HG02798 (cell line): ENCODE measurements at regions not wholly inside any gene's neighbourhood (a gene's known extent, or its start where the extent isn't known, plus 50 kb on each side); places are given as distances from the start of the nearest gene placed in this dataset.

Experiments
- ATAC-seq: cut with Tn5 transposase; IDR thresholded peaks from one replicate; pipeline ENCODE4 v1.9.1; 2021; ENCODE audit warnings: mild to moderate bottlenecking; ENCODE audit not compliant: unreplicated experiment, poor library complexity

DNA sequence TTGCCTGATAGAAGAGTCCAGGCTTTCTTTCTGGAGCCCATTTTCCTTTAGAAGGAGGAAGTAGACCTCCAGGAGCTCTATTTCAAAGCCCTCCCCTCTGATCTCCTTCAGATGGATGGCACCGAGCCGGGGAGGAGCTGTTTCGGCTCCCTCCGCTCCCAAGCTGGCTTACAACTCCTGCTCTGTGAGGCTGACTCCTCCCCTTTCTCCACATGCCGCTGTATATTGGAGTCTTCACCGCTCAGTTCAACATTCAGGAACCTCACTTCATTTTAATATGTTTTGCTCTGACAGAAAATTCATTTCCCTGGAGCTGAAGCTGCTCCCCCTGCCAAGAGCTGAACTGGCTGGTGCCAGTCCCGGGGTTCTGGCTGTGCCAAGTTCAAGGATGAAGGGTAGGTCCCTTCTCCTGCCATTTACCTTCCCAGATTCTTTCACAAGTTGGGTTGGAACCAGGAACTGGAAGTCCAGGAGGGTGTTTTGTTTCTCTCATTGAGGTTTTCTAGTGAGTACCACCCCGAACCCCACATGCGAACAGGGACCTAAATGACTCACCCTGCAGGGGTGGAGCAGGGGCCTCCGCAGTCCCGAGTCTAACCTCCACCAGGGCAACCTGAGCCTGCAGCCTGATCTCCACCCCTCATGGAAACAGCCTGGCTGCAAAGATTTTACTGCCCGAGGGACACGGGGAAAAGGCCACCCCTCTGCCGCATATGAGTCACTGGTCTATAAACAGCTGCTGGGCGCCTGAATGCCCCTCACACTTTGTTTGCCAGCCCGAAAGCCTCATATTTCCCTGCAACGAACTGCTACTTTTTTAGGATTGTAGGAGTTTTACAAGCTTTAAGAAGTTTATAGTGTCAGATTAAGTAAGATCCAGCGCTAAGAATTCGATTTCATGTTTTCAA lies 68.6 kb upstream of the FOXA2 start:
- no peak for ATAC-seq

DNA sequence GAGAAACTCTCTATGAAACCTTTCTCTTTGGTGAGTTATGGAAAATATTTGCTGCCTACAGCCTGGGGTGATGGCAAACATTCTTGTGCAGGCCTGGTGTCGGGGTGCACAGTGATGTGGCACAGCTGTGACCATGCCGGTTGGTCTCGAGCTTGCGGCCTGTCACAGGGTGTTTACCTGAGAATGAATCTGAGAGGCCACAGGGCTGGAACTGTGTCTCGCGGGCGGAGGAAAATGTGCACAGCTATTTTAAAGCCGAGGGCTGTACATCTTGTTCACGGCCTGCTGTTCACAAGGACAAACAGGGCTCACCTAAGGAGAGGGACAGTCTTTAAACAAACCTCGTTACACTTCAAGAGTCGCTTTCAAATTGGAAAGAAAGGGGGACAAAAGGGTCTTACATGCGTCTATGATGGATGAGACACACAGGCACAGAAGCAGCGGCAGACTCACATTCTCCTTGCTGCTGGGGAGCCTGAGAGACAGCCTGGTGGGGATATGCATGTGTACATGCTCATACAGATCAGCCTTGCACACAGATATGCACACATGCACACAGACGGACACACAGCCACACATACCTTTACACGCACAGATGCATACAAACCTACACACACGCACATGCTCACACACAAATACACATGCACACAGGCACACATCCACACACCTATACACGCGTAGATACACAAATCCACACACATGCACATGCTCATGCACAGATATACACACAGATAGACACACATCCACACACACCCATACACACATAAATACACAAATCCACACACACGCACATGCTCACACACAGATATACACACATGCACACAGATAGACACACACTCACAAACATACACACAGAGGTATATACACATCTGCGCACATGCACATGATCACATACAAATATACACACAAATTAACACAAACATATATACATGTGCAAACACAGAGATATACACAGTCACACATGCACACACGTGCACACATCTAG lies 69.6 kb upstream of the FOXA2 start:
- ATAC-seq = no peak

DNA sequence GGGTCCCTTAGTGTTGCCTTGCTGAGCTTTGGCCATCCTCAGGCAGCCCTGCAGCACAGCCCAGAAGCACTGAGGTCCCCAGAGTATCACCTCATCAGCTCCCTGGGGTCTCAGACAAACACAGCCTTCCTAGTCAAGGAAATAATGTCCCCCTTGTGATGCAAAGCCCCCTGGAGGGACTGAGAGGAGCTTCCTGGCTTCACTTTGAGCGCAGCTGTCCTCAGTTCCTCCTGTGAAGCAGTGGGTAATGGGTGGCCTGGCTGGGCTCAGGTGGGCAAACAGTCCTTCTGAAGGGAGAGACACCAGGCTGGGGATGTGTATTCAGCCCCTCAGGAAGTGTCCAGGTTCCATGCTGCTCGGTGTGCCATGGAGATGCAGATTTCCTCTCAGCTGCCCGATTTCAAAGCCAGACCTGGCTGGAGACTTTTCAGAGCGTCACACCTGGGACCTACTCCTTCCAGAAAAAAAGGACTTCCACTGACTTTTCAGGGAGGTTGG lies 79.2 kb upstream of the FOXA2 start:
- ATAC-seq = no peak

DNA sequence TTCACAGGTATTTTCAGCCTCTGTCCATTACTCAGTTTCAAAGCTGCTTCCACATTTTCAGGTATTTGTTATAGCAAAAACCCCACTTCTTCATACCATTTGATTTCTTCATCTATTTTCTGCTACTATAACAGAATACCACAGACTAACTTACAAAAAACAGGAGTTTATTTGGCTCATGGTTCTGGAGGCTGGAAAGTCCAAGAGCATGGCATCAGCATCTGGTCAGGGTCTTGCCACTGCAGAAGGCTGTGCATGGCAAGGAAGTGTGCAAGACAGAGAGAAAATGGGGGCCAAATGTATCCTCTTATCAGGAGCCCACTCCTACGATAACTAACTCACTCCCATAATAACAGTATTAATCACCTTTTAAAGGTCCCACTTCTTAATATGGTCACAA lies 82.8 kb upstream of the FOXA2 start:
- no peak for ATAC-seq

GRCh38 chr20:22672191-22672590 lies 87.8 kb upstream of the FOXA2 start:
- no peak for ATAC-seq

DNA sequence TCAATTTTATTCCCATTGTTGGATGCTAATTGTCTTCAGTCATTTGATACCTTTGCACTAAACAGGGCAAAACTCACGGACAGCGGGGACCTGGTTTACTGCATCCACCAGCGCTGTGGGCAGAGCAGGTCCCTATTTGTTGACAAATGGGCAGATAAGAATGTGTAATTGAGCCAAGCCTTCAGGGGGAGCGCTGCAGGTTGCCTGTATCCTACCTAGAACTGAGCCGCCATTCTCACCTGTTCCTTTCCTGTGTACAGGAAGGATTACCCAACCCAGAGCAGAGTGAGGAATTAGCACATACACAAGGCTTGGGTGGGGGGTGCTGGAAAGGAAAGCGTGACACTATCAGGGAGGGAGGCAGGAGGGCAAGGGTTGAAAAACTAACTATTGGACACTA lies 89.1 kb upstream of the FOXA2 start:
- no peak for ATAC-seq

DNA sequence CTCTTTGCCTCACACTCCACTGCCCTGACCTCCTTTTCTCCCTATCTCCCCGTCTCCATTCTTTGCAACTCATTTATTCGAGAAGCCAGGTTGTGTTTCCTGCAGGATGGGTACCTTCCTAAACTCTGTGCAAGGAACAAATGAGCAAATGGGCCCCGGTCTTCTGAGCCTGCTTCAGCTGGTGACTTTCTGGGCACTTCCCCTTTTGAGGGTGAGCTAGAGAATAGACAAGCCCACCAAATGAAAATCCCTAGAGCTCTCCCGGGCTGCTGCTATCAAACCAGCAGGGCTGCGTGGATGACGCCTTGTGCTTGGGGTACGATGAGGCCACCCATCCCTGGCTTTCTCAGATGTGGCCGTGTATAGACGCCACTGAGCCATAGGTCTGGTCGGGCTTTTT lies 91.0 kb upstream of the FOXA2 start:
- no peak for ATAC-seq

- ATAC-seq = no peak
These were observed 94.3 kb upstream of the FOXA2 start for GRCh38 chr20:22678678-22679077.

DNA sequence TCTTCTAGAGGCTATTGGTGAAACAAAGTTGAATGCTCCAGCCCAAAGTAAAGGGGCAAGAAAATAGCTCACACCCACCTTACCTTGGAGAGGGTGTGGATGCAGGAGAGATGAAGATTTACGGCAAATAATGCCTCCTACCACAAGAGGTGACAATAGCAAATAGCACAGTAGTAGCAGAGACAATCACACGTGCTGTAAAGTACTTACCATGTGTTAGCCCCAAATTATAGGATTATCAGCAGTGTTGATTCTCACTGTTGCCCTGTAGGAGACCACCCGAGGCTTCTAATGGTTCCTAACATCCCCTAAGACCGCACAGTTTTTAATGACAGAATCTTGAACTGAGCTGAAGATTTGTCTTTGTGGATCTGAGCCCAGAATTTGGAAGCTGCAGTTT lies 94.8 kb upstream of the FOXA2 start:
- ATAC-seq = no peak

DNA sequence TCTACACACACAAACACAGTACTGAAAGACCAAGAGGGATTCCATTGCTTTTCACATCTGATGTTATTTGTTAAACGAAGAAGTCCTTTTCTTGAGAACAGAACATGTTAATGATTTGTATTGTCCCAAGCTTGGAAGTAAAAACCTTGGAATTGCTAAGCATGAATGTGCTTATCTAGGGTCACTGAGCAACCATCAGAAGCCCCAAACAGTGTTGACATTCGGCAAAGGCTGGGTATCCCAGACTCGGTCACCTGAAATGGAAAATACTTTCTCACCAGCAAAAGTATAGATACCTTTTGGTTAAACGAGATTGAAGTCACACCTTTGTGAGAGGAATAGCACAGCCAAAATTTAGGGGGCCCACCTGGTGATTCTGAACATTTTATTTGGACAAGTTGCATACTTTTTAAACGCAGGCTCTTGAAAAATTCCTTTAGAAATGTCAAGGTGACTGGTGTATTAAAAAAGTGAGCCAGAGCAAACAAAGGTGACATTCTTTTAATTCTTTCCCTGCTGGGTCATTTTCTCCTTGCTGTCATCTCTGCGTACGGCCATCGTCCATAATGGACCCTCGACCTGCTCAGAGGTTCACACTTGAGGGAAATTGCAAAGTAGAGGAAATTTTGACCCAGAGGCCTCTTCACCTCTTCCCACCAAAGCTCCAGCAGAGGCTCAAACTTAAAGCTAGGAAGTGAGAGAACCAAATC lies 95.8 kb upstream of the FOXA2 start:
- ATAC-seq = no peak

GRCh38 chr20:22681591-22682248 lies 97.3 kb upstream of the FOXA2 start:
- no peak for ATAC-seq

- no peak for ATAC-seq
These were observed 98.0 kb upstream of the FOXA2 start for GRCh38 chr20:22682381-22682780.

DNA sequence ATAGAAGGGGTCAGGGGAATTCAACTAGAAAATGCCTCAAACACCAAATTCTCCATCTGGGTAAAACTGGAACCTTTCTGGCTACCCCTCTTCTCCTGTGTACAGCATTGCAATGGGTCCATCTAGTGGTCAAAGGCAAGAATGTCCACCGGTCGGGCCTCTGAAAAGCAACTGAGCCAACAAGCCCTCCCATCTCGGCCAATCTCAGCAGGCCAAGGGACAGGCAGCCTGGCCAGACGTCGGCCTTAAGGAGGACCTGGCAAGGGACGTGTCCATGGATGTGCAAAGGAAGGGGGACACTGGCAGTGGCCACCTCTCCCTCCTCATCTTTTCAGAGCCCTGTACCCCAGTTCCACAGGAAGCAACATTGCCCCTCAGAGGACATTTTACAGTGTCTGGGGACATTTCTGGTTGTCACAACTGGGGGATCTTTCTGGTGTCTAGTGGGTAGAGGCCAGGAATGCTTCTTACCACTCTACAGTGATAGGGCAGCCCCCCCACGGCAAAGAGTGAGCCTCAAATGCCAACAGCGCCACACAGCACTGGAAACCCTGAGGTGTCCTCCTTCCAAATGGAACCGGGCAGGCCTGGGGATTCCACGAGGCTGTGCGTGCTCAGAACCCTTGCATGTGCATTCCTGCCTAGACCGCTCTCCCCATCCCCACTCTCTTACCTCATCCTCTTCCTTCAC lies 99.8 kb upstream of the FOXA2 start:
- peak; percentile 80 for ATAC-seq

DNA sequence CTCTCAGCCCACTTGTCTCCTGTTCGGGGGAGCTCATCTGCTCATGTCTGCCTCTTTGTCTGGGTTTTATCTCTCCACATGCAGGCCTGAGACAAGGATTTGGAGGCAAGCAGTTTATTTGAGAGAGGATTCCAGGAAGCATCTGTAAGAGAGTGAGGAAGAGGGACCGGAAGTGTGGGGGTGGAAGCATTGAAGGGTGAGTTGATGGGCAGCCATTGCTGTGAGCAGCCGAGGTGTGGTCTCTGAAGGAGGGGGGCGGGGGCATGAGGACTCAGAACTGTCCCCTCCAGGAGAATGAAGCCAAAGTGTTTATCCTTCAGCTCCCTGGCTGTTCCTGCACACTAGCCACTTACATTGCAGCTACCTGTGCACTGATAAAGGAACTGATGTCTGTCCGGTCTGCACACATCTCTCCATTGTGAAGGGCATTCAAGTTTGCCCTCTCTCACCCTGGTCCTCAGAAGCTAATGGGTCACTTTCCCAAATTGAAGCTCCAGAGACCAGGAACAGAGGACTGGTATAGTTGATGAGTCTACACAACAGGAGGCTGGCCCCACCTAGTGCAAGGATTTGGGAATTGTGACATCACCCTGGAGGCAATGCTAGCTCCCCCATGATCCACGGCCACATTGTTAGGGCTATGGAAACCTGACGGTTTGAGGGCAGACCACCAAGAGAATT lies 100.5 kb upstream of the FOXA2 start:
- no peak for ATAC-seq

- peak; percentile 67 for ATAC-seq
These were observed 101.7 kb upstream of the FOXA2 start for GRCh38 chr20:22686097-22686496.

DNA sequence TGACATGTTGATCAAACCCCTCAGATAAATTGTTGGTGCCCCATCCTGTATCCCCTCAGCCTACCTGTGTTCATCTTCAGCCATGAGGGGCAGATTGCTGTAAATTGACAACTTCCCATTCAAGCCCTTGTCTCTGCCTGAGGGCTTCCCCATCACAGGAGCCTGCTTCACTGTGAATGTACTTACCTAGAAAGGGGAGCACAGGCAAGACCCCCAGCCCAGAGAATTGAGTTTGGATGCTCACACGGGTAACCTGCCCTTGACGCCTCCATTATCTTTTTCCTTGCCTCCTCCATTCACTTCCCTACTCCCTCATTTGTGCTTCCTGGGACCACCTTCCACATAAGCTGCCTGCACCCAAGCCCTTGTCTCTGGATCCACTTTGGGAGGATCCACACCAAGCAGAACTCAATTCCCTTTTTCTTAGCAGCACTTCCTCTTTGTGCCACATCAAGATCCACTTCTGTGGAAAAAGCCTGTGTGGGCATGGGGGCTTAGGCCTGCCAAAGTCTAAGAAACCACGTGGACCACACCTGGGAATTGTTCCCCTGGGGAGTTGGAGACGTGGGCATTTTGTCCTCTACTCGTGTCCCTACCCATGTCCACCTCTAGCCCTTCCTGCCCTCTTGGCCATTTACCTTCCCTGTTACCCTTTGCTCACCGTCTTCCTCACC lies 103.4 kb upstream of the FOXA2 start:
- no peak for ATAC-seq

GRCh38 chr20:22688485-22688884 lies 104.1 kb upstream of the FOXA2 start:
- ATAC-seq = no peak

GRCh38 chr20:22689266-22689665 lies 104.9 kb upstream of the FOXA2 start:
- ATAC-seq = no peak
